OCI-LY7 (cell line): ENCODE measurements at regions not wholly inside any gene's neighbourhood (a gene's known extent, or its start where the extent isn't known, plus 50 kb on each side); places are given as distances from the start of the nearest gene placed in this dataset.

ENCODE experiments used
- BruUV-seq: library from RNA; stranded (reverse); fragments of 400-500 nt; replicated peaks from 2 replicates; lab custom pipeline; 2021; lab: Mats Ljungman, UMichigan
- CTCF ChIA-PET: fragments of 300-600 bp; sonication (Branson Sonifier 250); formaldehyde crosslinking; loops from one replicate; lab custom pipeline; 2022; ENCODE audit warnings: antibody characterized with exemption; ENCODE audit not compliant: unreplicated experiment; lab: Charles Lee
- POLR2A ChIA-PET: fragments of 300-600 bp; sonication (Branson Sonifier 250); formaldehyde crosslinking; loops from one replicate; lab custom pipeline; 2022; ENCODE audit warnings: antibody characterized with exemption; lab: Charles Lee
- DNase-seq: peaks from one replicate; pipeline ENCODE4 v3.0.0-alpha.2; 2015; ENCODE audit warnings: low spot score
- H2AFZ ChIP-seq: fragments of 200-600 bp; sonication (generic), shearing (Covaris generic); 2 replicates; pipeline ENCODE4 v1.6.1; 2014; ENCODE audit warnings: mild to moderate bottlenecking, antibody characterized with exemption, low read length, moderate library complexity
- H3K27ac ChIP-seq: fragments of 200-600 bp; sonication (generic); 2 replicates; pipeline ENCODE4 v1.5.1; 2014; ENCODE audit warnings: mixed run types, low read depth, mild to moderate bottlenecking, moderate library complexity, low read length, inconsistent platforms; ENCODE audit not compliant: poor library complexity, severe bottlenecking
- H3K36me3 ChIP-seq: fragments of 200-600 bp; sonication (generic); 2 replicates; pipeline ENCODE4 v1.6.1; 2014; ENCODE audit warnings: mild to moderate bottlenecking, antibody characterized with exemption, low read length, moderate library complexity, mixed read lengths; ENCODE audit not compliant: insufficient read depth
- H3K4me1 ChIP-seq: fragments of 200-600 bp; sonication (generic); 2 replicates; pipeline ENCODE4 v1.5.1; 2014; ENCODE audit warnings: mild to moderate bottlenecking, low read length; ENCODE audit not compliant: insufficient read depth, poor library complexity, severe bottlenecking
- H3K4me2 ChIP-seq: fragments of 200-600 bp; sonication (generic); 2 replicates; pipeline ENCODE4 v1.6.1; 2014; ENCODE audit warnings: mild to moderate bottlenecking, low read length
- H3K4me3 ChIP-seq: fragments of 200-600 bp; sonication (generic); 2 replicates; pipeline ENCODE4 v1.5.1; 2014; ENCODE audit warnings: mild to moderate bottlenecking, low read depth, low read length; ENCODE audit not compliant: poor library complexity, severe bottlenecking
- H3K79me2 ChIP-seq: fragments of 200-600 bp; sonication (generic); 2 replicates; pipeline ENCODE4 v1.6.1; 2016; ENCODE audit warnings: low read depth, mild to moderate bottlenecking, low read length, moderate library complexity, mixed read lengths; ENCODE audit not compliant: insufficient read depth
- H3K9me2 ChIP-seq: fragments of 200-600 bp; sonication (generic); 2 replicates; pipeline ENCODE4 v1.6.1; 2016; ENCODE audit warnings: mild to moderate bottlenecking, low read length, mixed read lengths; ENCODE audit not compliant: insufficient read depth
- H3K9me3 ChIP-seq: fragments of 200-600 bp; sonication (generic); 2 replicates; pipeline ENCODE4 v1.6.1; 2014; ENCODE audit warnings: mild to moderate bottlenecking, mixed run types, low read length, mixed read lengths
- H4K20me1 ChIP-seq: fragments of 200-600 bp; sonication (generic); 2 replicates; pipeline ENCODE4 v1.6.1; 2014; ENCODE audit warnings: mild to moderate bottlenecking, antibody characterized with exemption, low read length, moderate library complexity, mixed read lengths; ENCODE audit not compliant: insufficient read depth
- CTCF ChIP-seq: fragments of 200-600 bp; sonication (generic); conservative IDR thresholded peaks from 2 replicates; pipeline ENCODE4 v1.5.1; 2014; ENCODE audit warnings: mild to moderate bottlenecking, antibody characterized with exemption, low read length, moderate library complexity, mixed read lengths
- EZH2phosphoT487 ChIP-seq: fragments of 200-600 bp; sonication (generic); IDR thresholded peaks from 2 replicates; pipeline ENCODE4 v1.6.1; 2018; ENCODE audit warnings: low read depth, borderline replicate concordance, mild to moderate bottlenecking, mixed run types, antibody characterized with exemption, low read length, moderate library complexity, mixed read lengths
- intact Hi-C: fragments of 100-400 bp; cut with micrococcal nuclease; formaldehyde crosslinking; loops from one replicate; pipeline ENCODE4 v1.10.0; 2022; ENCODE audit not compliant: unreplicated experiment

GRCh38 chr4:161291222-161291621 is 872.6 kb downstream of the FSTL5 start:
- H4K20me1 ChIP-seq = no peaks in the 10 kb centered on the region
- POLR2A ChIA-PET = no interaction called here
- CTCF ChIA-PET = no interaction called here
- H3K79me2 ChIP-seq = no peaks in the 10 kb centered on the region
- peak; percentile 4 for DNase-seq
- H3K9me2 ChIP-seq = no peaks in the 10 kb centered on the region
- no peak overlapping the region for H2AFZ ChIP-seq
- no peaks in the 10 kb centered on the region for H3K4me1 ChIP-seq
- no peak overlapping the region for H3K27ac ChIP-seq
- TF ChIP-seq EZH2phosphoT487 (no peak), CTCF (no peak)
- no peaks in the 10 kb centered on the region for H3K36me3 ChIP-seq
- H3K4me2 ChIP-seq = no peak overlapping the region
- BruUV-seq = no TSS peak
- intact Hi-C loops = no loop called here
- H3K9me3 ChIP-seq = no peaks in the 10 kb centered on the region
- no peak overlapping the region for H3K4me3 ChIP-seq

GRCh38 chr4:161287678-161288352 is 876.0 kb downstream of the FSTL5 start:
- CTCF ChIA-PET = no interaction called here
- POLR2A ChIA-PET = no interaction called here
- no peak for DNase-seq
- Histone ChIP-seq H3K9me3 (no peaks in the 10 kb centered on the region), H3K9me2 (no peaks in the 10 kb centered on the region), H2AFZ (no peak overlapping the region), H3K4me1 (no peaks in the 10 kb centered on the region), H3K36me3 (no peaks in the 10 kb centered on the region), H3K4me2 (no peak overlapping the region), H4K20me1 (no peaks in the 10 kb centered on the region), H3K4me3 (no peak overlapping the region), H3K27ac (no peak overlapping the region), H3K79me2 (no peaks in the 10 kb centered on the region)
- BruUV-seq = no TSS peak
- intact Hi-C loops = no loop called here
- TF ChIP-seq CTCF = no peak
- no peak for TF ChIP-seq EZH2phosphoT487

- BruUV-seq = no TSS peak
- TF ChIP-seq EZH2phosphoT487 = no peak
- no peak for TF ChIP-seq CTCF
- no peaks in the 10 kb centered on the region for H3K9me3 ChIP-seq
- ChIA-PET CTCF (no interaction called here), POLR2A (no interaction called here)
- no peak overlapping the region for H3K4me3 ChIP-seq
- H3K9me2 ChIP-seq = no peaks in the 10 kb centered on the region
- intact Hi-C loops = no loop called here
- no peaks in the 10 kb centered on the region for H3K4me1 ChIP-seq
- no peaks in the 10 kb centered on the region for H4K20me1 ChIP-seq
- H3K27ac ChIP-seq = no peak overlapping the region
- H3K4me2 ChIP-seq = no peak overlapping the region
- no peak for DNase-seq
- H3K79me2 ChIP-seq = no peaks in the 10 kb centered on the region
- H3K36me3 ChIP-seq = no peaks in the 10 kb centered on the region
- no peak overlapping the region for H2AFZ ChIP-seq
Observed at GRCh38 chr4:161285461-161285860, 878.3 kb downstream of the FSTL5 start.
